ENCODE measurements at regions not wholly inside any gene's neighbourhood (a gene's known extent, or its start where the extent isn't known, plus 50 kb on each side); places are given as distances from the start of the nearest gene placed in this dataset.

GRCh38 chr17:73782231-73782630 is 138.0 kb upstream of the SDK2 start:
- Histone ChIP-seq H3K27me3 (no peaks in the 10 kb centered on the region), H3K9me3 (no peaks in the 10 kb centered on the region), H3K27ac (no peak overlapping the region), H3K36me3 (replicated peaks in 1 of 2; ENCODE audit: insufficient read depth in 1 of 2, low read depth in 2 of 2) (no peaks in the 10 kb centered on the region), H3K4me1 (no peaks in the 10 kb centered on the region), H3K4me3 (no peak overlapping the region)
- WGBS, 2 donors = 27 to 29% methylated on average over 6 of the region's 6 CpGs
- DNase-seq (no peak), ATAC-seq (no peak)
- intact Hi-C loops (cut with DNase I) = no loop called here
- TF ChIP-seq CTCF (IDR thresholded peaks at IDR 0.05) (no peak), POLR2A (IDR thresholded peaks at IDR 0.05) (no peak)

- DNase-seq (no peak), ATAC-seq (no peak)
- Histone ChIP-seq H3K4me3 (no peak overlapping the region), H3K36me3 (replicated peaks in 1 of 2; ENCODE audit: insufficient read depth in 1 of 2, low read depth in 2 of 2) (no peaks in the 10 kb centered on the region), H3K4me1 (no peaks in the 10 kb centered on the region), H3K27ac (no peak overlapping the region), H3K9me3 (no peaks in the 10 kb centered on the region), H3K27me3 (no peaks in the 10 kb centered on the region)
- WGBS, 2 donors = 53 to 64% methylated on average over 11 of the region's 11 CpGs
- TF ChIP-seq POLR2A (IDR thresholded peaks at IDR 0.05) (no peak), CTCF (IDR thresholded peaks at IDR 0.05) (no peak)
- intact Hi-C loops (cut with DNase I) = no loop called here
These were observed 138.6 kb upstream of the SDK2 start for GRCh38 chr17:73782641-73783381.

GRCh38 chr17:73783382-73783766 is 139.1 kb upstream of the SDK2 start:
- no peak overlapping the region for H3K27ac ChIP-seq
- TF ChIP-seq POLR2A (IDR thresholded peaks at IDR 0.05) = no peak
- no peak for TF ChIP-seq CTCF (IDR thresholded peaks at IDR 0.05)

GRCh38 chr17:73783945-73784603 is 139.8 kb upstream of the SDK2 start:
- TF ChIP-seq POLR2A (IDR thresholded peaks at IDR 0.05) (no peak), CTCF (IDR thresholded peaks at IDR 0.05) (no peak)
- H3K36me3 ChIP-seq (replicated peaks in 1 of 2; ENCODE audit: insufficient read depth in 1 of 2, low read depth in 2 of 2) = no peaks in the 10 kb centered on the region
- DNase-seq = no peak
- H3K27me3 ChIP-seq = no peaks in the 10 kb centered on the region
- 50 to 52% methylated on average over 4 to 11 of the region's 11 CpGs for WGBS, 2 donors
- no peaks in the 10 kb centered on the region for H3K9me3 ChIP-seq
- intact Hi-C loops (cut with DNase I) = no loop called here
- H3K4me1 ChIP-seq = no peaks in the 10 kb centered on the region
- H3K27ac ChIP-seq = no peak overlapping the region
- ATAC-seq = no peak
- no peak overlapping the region for H3K4me3 ChIP-seq

More at GRCh38 chr17:73783382-73783766, 139.1 kb upstream of the SDK2 start:
- H3K27me3 ChIP-seq = no peaks in the 10 kb centered on the region
- no peaks in the 10 kb centered on the region for H3K36me3 ChIP-seq (replicated peaks in 1 of 2; ENCODE audit: insufficient read depth in 1 of 2, low read depth in 2 of 2)
- 50 to 58% methylated on average over 6 of the region's 6 CpGs for WGBS, 2 donors
- no peaks in the 10 kb centered on the region for H3K9me3 ChIP-seq
- intact Hi-C loops (cut with DNase I) = no loop called here
- DNase-seq (no peak), ATAC-seq (no peak)
- no peak overlapping the region for H3K4me3 ChIP-seq
- H3K4me1 ChIP-seq = no peaks in the 10 kb centered on the region

Measured in body of pancreas (tissue), 4 donors.